ENCODE measurements at regions not wholly inside any gene's neighbourhood (a gene's known extent, or its start where the extent isn't known, plus 50 kb on each side); places are given as distances from the start of the nearest gene placed in this dataset.

GRCh38 chr5:96062836-96063235, 101.2 kb upstream of the ELL2 start:
- TF ChIP-seq CTCF (IDR thresholded peaks at IDR 0.05) = no peak
- TF ChIP-seq POLR2A (IDR thresholded peaks at IDR 0.05) = no peak
